NCI-H460 (cell line): ENCODE measurements at regions not wholly inside any gene's neighbourhood (a gene's known extent, or its start where the extent isn't known, plus 50 kb on each side); places are given as distances from the start of the nearest gene placed in this dataset.
"Not testable (repeated sequence)": the region's sequence is repeated elsewhere in the genome, so short reads cannot be mapped to it uniquely, and the experiment has no call there.

ENCODE experiments used
- DNase-seq: peaks from one replicate; pipeline ENCODE4 v3.0.0-alpha.2; 2016; ENCODE audit warnings: low read depth; ENCODE audit errors: extremely low read depth

DNA sequence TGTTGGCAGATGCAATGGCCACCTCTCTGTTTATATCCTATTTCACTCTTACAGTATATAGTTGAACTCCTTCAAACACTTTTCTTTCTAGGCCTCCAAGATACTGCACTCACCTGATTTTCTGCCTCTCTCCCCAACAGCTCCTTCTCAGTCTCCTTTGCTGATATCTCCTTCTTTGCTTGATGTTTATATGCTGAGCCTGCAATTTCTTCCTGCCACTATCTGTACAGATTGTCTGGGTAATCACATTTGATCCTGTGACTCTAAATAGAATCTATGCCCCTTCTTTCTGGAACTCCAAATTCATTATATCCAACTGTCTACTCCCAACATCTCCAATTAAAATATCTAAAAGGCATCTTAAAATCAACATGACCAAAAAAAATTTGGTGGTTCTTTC, 165.5 kb upstream of the PFN2 start:
- no peak for DNase-seq

DNA sequence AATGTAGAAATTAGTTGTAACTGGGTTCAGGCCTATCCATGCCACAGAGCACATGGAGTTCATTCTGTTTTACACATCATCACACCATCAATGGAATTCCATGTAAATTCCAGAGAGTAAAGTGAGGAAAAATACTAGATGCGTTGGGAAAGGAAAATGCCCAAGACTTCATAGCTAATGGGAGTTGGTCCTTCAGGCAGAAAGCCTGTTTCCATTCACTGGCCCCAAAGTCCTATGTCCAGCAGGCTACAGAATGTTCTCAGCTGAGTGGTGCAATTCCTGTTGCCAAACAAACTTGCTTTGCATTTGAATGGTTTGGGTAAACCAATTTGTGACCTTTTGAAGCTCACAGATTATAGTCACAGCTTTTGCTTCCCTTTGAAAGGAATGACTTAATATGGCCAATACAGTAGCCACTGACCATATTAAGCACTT, 164.6 kb upstream of the PFN2 start:
- no peak for DNase-seq

DNA sequence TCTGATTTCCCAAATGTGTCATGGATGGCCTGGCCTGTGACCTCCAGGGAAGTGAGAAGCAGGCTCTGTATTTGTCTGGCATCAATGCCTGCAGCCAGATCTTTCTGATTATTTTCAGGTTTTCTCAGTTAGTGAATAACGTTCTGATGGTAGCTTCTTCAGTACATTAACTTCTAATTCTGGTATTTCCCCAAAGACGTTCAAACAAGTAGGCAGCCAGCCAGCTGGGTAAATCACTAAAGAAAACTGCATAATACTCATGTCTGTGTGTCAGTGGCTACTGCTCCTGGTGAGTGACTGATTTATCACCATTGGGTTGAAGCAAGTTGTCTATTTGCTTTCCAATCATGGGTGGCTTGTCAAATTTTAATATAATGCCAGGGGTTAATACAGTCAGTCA, 162.6 kb upstream of the PFN2 start:
- DNase-seq, result no peak

- no peak for DNase-seq
These were observed 161.5 kb upstream of the PFN2 start for GRCh38 chr3:150132101-150132749.

DNA sequence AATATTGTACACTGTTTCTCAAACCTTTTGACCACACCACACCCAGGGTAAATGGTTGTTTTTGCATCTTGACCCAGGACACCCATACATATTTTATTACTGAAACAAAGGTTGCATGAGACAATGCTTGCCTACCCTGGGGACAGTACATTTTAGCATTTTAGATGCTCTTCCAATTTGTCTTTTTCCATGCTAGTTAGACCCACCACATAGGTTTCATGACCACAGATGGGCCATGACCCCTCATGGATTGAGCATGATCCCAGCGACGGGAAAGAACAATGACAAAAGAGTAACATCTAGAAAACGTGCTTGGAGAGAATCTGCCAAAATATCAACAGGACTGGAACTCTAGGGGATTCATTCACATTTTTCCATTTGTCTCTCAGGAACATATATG, 161.0 kb upstream of the PFN2 start:
- DNase-seq, result no peak

GRCh38 chr3:150130404-150131100, 159.9 kb upstream of the PFN2 start:
- DNase-seq, result no peak

- DNase-seq, result no peak
These were observed 158.5 kb upstream of the PFN2 start for GRCh38 chr3:150129166-150129565.

GRCh38 chr3:150128126-150128525, 157.4 kb upstream of the PFN2 start:
- no peak for DNase-seq

GRCh38 chr3:150127011-150127490, 156.4 kb upstream of the PFN2 start:
- no peak for DNase-seq

DNA sequence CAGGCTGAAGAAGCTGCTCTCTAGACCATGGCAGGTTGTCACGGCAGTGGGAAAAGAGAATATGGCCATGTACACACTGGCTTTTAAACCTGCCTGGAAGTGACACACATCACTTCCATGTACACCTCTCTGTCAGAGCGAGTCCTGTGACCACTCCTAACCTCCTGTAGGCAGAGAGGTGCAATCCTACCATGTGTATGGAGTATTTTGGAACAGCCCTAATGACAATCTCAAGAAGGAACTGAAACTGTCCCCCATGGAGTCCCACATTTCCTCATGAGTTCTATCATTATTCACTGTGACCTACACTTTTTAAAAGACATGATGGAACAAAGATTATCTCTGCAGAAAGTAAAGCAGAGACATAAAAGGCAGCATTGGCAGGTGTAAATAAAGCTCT, 153.4 kb upstream of the PFN2 start:
- DNase-seq, result no peak

- DNase-seq, result not testable (repeated sequence)
These were observed 152.6 kb upstream of the PFN2 start for GRCh38 chr3:150123249-150123648.

DNA sequence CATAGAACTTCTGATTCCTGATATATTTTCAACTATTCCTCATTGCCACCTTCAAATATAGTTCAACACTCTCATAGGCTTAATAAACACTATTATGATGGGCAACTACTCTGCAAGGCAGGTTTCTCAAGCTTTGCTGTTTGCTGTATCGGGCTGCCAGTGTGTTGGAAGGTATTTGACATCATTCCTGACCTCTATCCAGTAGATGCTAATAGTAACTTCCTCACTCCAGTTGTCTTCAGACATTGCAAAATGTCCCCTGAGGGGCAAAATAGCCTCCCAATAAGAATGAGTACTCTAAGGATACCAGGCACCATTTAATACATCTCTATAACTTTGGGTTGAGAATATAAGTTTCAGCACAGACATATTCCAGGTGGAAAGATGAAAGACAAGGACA, 147.5 kb upstream of the PFN2 start:
- no peak for DNase-seq

GRCh38 chr3:150117076-150117475, 146.4 kb upstream of the PFN2 start:
- DNase-seq, result no peak

DNA sequence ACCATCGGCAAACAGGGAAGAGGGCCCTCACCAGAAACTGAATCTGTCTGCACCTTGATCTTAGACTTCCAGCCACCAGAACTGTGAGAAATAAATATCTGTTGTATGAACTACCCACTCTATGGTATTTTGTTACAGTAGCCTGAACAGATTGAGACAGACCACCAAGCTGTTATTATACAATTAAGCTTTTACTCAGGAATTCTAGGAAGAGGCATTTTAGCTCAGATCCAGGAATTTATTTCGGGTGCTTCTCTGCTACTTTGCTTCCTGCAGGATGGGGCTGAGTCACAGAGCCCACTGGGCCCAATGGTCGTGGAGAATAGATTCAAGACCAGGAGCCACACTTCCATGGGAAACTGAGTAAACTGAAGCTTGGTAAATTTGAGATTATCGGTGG, 145.5 kb upstream of the PFN2 start:
- no peak for DNase-seq

DNA sequence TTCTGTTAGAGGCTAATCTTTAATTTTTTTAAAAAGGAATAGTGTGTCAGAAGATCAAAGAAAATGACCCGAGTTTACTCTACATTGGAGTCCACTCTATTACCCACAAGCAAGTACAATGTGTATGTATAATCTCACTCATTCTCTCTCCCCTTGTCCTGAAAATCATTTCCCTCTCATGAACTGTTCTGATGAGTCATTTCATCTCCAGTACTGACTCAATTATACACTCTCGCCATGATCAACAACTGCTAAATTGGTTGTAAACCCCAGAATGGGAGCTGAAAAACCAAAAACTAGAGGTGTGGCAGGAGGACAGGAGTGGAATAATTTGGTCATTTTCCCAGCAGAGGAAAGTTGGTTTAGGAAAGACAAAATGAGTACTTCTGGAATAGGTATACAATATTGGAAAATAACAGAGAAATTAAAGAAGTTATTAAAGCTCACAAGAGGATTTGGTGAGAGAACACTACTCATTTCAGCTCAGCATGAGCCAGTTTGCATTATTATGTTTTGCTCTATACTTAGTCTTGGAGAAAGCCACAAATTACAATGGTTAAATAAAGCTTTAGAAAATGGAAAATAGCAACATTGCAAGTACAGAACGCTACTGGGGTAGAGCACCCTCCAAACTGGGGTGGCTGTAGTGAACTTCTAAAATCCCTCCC, 144.3 kb upstream of the PFN2 start:
- no peak for DNase-seq

DNA sequence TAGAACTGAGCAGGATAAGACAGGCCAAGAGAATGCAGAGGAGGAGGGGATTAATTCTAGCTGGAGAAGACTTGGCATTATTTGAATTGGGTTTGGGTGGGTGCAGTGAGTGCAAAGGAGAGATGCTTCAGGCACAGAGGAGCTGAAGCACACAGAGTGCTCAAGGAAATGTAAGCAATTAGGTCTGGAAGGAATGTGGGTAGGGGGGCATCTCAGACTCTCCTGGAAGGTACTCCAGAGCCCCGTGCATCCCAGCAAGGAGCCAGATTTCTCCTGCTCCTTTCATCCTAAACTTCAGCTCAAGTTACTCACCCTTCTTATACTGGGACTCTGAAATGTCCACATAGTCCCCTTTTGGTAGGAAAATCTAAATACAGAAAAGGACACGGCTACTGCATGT, 143.6 kb upstream of the PFN2 start:
- no peak for DNase-seq

GRCh38 chr3:150110097-150110496, 139.4 kb upstream of the PFN2 start:
- no peak for DNase-seq

DNA sequence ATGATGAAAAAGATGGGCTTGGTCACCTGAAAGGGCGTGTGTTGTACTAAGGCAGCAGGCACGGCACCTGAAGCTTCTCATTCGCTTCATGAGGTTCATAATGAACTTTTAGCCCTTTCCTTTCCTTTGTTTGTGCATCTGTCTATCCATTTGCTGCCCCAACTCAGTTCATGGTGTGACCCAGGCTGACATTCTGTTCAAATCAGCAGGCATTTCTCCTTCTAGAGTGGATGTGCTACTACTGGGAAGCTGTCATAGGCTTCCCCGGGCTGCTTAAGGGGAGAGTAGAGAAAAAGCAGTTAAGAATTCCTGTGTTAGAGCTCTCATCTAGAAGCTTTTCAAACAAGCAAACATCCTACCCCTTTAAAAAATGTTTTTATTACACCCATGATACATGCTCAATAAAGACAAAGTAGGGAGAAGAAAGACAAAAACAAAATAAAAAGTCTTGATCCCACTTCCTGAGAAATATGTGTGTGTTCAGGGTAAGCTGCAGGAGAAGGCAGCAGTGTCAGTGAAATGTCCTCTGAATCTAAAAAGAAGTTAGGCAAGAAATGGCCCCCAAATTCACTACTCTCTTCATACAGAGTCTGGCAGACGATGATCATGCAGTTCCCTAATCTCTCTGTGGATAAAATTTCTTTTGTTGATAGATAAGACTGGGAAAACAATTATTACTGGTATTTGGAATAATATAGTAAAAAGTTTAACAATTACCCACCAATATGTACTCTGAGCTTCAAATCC, 136.9 kb upstream of the PFN2 start:
- no peak for DNase-seq

GRCh38 chr3:150106740-150107428, 136.2 kb upstream of the PFN2 start:
- DNase-seq, result no peak

DNA sequence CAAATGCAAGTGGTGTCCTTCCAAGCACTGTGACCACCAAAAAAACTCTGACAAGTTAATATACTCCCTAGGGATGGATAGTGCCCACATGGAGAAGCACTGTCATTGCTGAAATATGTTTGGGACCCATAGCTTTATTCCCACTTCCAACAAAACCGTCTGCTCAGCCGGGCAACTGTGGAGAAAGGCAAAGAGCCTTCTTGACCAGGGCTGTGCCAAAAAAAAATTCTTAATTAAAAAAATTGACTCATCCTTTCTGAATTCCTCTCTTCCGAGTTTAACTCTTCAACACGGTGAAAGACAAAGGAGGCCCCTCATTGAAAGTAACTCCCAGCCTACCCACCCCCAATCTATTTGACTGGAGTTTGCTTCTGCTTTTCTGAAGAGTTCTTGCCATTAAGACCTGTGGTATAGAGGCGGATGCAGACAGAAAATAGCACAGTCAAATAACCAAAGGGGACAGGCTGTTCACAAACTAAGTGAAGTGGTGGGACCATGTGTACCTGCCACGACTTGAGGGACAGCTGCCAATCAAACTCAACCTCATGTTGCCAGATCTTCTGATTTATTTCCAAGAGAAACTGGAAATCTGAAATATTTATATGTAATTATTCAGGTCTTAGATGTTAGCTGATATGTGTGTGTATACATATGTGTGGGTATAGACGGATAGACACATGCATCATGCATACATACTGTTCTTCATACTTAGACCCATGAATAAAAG, 135.4 kb upstream of the PFN2 start:
- DNase-seq, result no peak
